HG03354 (cell line): ENCODE measurements at regions not wholly inside any gene's neighbourhood (a gene's known extent, or its start where the extent isn't known, plus 50 kb on each side); places are given as distances from the start of the nearest gene placed in this dataset.
"Not testable (repeated sequence)": the region's sequence is repeated elsewhere in the genome, so short reads cannot be mapped to it uniquely, and the experiment has no call there.

Experiments
- ATAC-seq: cut with Tn5 transposase; IDR thresholded peaks from one replicate; pipeline ENCODE4 v1.9.1; 2021; ENCODE audit warnings: mild to moderate bottlenecking; ENCODE audit not compliant: unreplicated experiment, poor library complexity, severe bottlenecking

GRCh38 chr15:22194739-22195617, 114.7 kb downstream of the OR4M2 start:
- ATAC-seq, result not testable (repeated sequence)

GRCh38 chr15:22196423-22196822, 116.1 kb downstream of the OR4M2 start:
- ATAC-seq, result not testable (repeated sequence)

GRCh38 chr15:22200417-22200816, 120.1 kb downstream of the OR4M2 start:
- ATAC-seq, result not testable (repeated sequence)

GRCh38 chr15:22201993-22202659, 121.8 kb downstream of the OR4M2 start:
- ATAC-seq, result not testable (repeated sequence)

GRCh38 chr15:22203208-22203607, 122.9 kb downstream of the OR4M2 start:
- not testable (repeated sequence) for ATAC-seq

GRCh38 chr15:22209086-22209485, 128.8 kb downstream of the OR4M2 start:
- ATAC-seq, result not testable (repeated sequence)

- ATAC-seq, result not testable (repeated sequence)
Observed at GRCh38 chr15:22222596-22222995, 142.3 kb downstream of the OR4M2 start.

GRCh38 chr15:22224241-22224671, 143.9 kb downstream of the OR4M2 start:
- no peak for ATAC-seq

- not testable (repeated sequence) for ATAC-seq
Observed at GRCh38 chr15:22224961-22225360, 144.6 kb downstream of the OR4M2 start.

- ATAC-seq, result no peak
Observed at GRCh38 chr15:22226034-22226790, 145.9 kb downstream of the OR4M2 start.

- no peak for ATAC-seq
Observed at GRCh38 chr15:22227411-22228100, 147.2 kb downstream of the OR4M2 start.

GRCh38 chr15:22228101-22228762, 147.9 kb downstream of the OR4M2 start:
- ATAC-seq, result no peak

- no peak for ATAC-seq
Observed at GRCh38 chr15:22229990-22230819, 149.9 kb downstream of the OR4M2 start.

- no peak for ATAC-seq
Observed at GRCh38 chr15:22231603-22232002, 151.3 kb downstream of the OR4M2 start.

- no peak for ATAC-seq
Observed at GRCh38 chr15:22232675-22233074, 152.3 kb downstream of the OR4M2 start.

GRCh38 chr15:22235261-22235930, 155.1 kb downstream of the OR4M2 start:
- not testable (repeated sequence) for ATAC-seq

GRCh38 chr15:22236469-22236868, 156.1 kb downstream of the OR4M2 start:
- ATAC-seq, result no peak

GRCh38 chr15:22237891-22238275, 157.6 kb downstream of the OR4M2 start:
- no peak for ATAC-seq
